GM11168 (cell line): ENCODE measurements at regions not wholly inside any gene's neighbourhood (a gene's known extent, or its start where the extent isn't known, plus 50 kb on each side); places are given as distances from the start of the nearest gene placed in this dataset.

Experiments used
- in situ Hi-C: fragments of 300-500 bp; cut with MboI; formaldehyde crosslinking; loops from one replicate; pipeline ENCODE4 v1.12.0; 2022; ENCODE audit warnings: low sequenced_read_pairs; ENCODE audit not compliant: unreplicated experiment

DNA sequence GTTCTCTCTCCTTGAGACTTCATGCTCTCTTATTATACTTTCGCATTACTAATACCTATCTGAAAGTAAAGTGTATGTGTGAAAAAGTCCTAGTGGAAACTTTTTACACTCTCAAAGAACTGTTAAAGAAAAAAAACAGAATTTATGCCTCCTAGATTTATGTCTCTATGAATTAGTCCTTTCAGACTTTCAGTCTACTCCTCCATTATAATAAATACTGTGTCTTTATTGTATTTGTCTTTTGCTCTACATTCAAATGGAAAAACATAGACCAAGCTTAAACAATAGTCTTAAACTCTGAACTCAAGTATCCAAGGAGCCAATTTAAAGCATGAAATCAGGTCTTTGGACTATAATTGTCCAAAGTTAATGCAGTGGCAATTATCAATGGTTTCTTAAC, 1449.0 kb downstream of the PLA2G4A start:
- in situ Hi-C loops = no loop called here

DNA sequence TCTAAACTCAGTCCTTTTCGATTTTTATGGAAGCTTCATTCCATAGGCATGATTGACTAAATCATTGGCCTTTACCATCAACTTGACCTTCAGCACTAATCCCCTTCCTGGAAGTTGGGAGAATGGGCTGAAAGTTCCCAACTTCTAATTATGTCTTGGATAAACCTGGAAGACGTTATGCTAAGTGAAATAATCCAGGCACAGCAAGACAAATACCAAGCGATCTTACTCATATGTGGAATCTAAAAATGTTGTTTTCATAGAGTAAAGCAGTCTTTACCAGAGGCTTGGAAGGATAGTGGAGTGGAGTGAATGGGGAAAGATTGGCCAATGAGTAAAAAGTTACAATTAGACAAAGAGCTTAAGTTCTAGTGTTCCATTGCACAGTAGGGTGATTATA, 1453.2 kb downstream of the PLA2G4A start:
- in situ Hi-C loops = no loop called here

DNA sequence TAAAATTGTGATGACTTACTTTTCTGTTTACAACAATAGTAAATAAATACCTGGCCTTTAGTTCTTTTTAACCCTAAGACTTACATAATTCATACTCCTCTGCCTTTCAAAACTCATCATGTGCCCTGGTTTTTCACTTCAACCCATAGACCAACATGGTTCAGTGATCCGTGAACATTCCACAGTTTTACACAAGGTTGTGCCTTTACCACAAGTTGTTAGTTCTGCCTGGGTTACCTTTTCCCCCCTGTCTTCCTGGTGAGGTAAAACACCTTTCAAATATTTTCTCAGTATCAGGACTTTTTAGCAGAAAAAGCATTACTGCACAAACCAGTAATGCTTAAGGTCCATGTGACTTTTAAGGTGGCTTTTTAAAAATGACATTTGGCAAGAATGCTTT, 1466.4 kb downstream of the PLA2G4A start:
- in situ Hi-C loops = no loop called here

DNA sequence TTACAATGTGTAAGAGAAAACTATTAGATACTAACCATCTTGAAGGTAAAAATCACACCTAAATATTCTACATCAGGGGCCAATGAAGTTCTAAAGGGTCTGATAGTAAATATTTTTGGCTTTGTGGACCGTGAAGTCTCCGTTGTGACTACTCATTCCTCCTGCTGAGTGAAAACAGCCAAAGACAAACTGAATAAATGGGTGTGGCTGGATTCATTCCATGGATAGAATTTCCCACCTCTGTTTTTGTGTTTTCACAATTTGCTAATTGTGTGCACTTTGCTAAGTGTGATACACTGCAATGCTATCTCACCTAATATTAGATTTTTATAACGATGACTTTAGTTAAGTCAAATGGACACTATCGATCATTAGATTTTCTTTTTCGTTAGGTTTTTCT, 1474.0 kb downstream of the PLA2G4A start:
- in situ Hi-C loops = no loop called here

DNA sequence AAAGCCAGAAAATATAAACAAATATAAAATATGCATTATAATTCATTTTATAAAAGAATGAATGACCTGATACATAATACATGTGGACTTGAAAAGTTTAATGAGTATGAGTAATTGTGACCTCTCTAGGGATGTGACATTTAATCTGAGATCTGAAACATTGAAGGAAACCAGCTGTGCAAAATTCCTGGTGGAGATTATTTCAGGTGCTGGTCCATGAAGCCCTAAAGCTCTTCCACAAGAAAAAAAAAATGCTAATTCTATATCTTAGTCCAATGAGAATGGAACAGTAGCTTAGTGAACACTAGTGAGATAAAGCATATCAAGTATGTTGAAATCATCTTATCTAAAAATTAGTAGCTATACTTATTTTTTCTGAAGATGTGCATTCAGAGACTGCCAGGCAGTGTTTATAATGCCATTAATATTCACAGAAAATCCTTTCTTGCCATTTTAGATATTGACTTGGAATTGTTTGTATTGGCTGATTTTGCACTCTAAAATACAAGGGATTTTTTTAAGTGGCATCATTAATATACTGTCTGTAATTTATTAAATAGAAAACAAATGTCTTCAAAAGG, 1485.9 kb downstream of the PLA2G4A start:
- in situ Hi-C loops = no loop called here

DNA sequence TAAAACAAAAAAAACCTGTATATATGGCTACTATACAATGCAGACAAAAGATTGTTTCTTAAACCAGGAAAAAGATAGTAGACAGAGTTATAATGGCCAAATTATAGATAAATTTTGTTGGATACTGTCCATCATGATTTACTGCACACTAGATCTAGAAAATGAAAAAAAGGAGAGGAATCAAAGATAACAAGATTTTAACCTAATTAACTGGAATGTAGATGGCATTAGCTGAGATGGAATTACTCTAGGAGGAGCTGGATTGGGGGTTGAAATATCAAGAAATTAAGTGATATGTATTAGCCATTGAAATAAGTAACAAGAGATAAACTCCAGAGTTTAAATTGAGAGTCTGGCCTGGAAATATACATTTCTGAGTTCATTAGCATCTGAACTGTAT, 1489.1 kb downstream of the PLA2G4A start:
- in situ Hi-C loops = no loop called here

DNA sequence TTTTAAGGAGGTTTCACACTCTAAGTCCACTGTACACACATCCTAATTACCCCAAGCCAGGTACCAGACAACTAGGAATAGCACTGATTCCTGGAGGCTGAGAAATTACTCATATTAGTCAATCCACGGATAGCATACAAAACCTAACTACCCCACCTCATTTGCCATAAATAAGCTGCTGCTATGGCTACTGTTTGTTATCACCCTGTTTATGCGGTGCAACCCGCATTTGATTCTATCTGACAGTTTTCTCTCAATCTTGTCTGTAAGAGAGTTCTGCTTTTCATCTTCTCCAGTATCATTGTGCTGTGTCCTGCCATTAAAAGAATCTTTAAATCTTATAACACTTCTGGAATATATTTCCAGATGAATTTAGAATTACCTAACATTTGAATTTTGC, 1496.5 kb downstream of the PLA2G4A start:
- in situ Hi-C loops = no loop called here

DNA sequence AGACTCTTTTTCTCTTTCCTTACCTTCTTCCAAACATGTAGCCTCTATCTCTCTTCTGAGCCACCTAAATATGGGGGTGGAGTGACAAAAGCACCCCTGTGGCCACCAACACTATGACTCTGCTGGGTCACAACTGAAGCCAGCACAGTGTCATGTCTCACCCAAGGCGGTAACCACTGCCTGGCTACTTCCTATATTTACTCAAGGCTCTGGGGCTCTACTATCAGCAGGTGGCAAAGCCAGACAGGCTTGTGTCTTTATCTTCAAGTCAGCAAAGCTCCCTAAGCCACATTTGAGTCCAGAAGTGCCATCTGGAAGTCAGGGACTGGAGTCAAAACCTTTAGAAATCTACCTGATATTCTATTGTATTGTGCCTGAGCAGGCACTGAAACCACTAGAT, 1515.2 kb downstream of the PLA2G4A start:
- in situ Hi-C loops = no loop called here

DNA sequence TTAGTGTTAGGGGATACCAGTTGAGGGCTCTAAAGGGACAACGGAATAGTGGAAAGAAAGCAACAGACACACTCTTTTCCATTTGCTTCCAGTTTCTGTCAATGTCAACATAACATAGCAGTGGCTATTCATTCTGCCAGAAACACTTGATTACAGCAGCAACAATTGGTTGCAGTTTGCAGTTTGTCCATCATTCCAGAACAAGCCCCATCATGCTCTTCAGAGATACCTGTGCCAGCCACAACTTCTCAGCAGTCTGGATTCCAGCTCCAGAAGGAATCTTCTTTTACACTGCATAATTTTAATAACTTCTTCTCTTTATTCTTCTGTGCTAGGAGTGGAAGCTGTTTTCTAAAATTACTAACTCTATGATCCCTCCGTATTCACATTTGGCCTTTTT, 1521.4 kb downstream of the PLA2G4A start:
- in situ Hi-C loops = no loop called here

DNA sequence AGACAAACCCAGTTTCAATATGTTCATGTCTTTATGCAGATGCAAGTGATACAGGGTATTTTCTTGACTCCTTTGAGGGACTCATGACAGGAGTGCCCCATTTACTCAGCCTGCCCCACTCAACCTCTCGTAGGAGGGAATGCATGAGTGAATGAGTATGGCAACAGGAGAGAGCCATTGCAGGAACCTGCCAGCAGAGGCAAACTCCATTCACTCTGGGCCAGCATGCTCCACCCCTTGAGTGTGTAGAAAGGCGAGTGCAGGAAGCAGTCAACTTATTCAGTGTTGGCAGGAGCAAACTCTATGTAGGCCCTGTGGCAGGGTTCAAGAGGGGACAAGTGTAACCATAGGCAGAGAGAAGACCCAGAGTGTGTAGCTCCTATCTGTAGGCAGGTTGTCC, 1526.3 kb downstream of the PLA2G4A start:
- in situ Hi-C loops = no loop called here

DNA sequence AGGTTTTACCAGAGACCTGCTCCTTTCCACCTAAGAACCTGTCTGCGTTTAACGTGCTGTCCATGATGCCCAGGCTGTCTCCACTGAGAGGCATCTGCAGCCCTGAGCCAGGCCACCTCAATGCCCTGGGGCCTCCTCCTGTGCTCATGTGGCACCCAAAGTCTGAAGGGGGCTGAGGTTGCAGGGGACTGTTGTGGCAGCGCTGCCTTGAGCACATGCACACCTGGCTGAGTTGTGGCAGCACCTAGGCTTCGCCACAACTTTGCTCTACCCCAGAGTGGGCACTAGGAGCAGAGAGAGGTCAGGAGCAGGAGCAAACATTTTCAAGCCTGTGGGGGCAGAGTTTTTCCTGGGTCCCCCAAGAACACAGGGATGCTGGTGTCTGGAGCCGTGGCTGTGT, 1527.1 kb downstream of the PLA2G4A start:
- in situ Hi-C loops = no loop called here

DNA sequence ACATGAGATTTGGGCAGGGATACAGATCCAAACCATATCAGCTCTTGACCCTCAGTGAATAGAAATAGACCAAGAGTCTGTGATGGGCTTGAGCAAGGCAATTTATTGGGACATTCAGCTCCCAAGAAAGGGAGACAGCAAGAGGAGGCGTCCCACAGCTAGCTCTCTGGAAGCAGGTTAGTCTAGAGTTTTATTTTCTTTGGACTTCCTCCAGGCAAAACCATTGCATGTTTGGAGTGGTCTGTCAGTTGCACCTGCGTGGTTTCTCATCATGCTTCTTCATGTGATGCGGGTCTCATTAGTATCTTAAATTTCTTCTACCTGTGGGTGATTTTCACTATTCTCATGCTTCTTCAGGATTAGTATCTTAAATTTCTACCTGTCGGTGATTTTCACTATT, 1530.6 kb downstream of the PLA2G4A start:
- in situ Hi-C loops = no loop called here

DNA sequence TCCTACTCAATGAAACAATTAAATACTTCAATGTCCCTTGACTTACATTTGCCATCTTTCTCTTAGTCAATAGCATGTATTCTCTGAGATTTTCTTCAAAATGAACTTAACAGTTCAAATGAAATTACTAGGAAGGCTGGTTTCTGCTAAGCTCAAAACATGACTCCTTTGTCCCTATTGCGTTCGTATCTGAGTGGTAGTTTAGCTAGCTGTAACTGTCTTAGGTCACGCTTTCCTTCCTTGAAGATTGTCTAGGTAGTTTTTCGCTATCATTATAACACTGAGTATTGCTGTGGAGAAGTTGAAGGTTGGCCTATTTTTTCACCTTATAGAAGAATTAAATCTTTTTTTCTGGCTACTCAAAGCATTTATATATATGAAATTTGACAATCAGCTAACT, 1535.2 kb downstream of the PLA2G4A start:
- in situ Hi-C loops = no loop called here

DNA sequence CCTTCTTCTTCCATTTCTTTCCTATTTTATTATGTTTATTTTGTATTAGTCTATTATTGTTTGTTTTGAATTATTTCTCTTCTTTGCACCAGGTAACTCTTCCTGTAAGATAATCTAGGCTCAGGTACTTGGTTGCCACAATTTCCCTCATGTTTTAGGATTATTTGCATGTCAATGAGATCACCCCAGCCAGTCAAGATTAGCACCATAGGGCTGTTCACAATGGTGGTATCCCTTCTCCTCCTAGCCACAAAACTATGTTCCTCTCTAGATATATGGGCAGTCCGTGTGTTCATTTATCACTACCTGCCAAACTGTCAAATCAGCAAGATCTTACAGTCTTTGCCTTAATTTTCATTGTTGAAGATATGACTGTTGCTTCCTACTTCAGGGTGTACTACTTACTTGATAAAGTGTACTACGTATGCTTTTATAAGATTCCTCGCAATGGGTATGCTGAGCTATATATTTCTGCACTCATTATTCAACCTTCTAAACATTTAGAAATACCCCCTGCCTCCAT, 1536.2 kb downstream of the PLA2G4A start:
- in situ Hi-C loops = no loop called here

DNA sequence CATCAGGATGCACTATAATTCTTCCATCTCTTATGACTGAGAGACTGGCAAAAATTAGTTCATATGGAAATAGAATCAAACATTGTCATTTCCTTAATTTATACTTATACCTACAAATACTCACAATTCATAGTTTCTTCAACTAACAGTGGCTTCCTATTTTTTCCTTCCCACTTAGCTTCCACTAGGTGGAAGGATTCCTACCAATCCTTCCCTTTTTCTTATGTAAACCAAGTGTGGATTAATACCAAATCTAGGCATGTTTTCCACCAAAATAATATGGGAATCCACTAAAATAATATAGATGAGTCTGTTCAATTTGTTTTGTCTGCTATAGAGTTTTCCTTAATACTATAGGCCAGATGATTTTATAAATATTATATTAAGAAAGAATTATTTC, 1537.1 kb downstream of the PLA2G4A start:
- in situ Hi-C loops = no loop called here

DNA sequence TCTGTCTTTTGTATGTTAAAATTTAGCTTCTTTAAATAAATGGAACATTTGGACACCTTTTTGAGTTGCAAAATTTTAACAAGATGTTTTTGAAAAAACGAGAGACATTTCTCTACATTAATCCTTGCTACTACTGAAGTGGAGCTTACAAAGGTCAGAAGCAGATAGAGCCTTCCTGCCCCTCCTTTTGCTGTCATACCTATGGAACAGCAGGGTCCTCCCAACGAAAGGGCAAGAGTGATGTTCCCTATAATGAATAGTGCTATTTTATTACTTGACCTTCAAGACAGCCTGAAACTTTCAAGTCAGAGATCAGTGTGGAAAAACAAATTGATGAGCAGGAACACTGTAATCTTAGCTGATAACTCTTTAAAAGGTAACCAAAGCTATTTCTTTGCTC, 1538.9 kb downstream of the PLA2G4A start:
- in situ Hi-C loops = no loop called here

DNA sequence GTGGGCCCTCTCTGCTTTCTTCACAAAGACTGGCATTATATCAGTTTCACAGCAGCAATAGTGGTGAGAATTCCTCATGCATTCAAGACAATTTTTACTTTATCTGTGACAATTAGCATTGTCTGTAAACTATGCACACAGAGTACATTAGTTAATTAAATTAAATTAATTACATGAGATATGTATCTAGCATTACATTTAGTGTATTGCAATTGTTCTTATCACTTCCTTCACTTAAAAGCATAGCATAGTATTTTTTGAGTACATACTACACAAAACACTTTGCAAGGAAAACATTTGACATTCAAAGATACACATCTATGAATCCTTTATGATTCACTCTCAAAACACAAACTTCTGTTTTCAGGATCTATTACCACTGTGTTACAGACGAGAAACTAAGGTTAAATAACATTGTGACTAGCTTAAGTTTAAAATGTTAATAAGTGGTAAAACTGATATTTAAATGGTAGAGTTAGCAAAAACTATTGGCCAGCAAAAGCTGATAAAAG, 1542.6 kb downstream of the PLA2G4A start:
- in situ Hi-C loops = no loop called here

DNA sequence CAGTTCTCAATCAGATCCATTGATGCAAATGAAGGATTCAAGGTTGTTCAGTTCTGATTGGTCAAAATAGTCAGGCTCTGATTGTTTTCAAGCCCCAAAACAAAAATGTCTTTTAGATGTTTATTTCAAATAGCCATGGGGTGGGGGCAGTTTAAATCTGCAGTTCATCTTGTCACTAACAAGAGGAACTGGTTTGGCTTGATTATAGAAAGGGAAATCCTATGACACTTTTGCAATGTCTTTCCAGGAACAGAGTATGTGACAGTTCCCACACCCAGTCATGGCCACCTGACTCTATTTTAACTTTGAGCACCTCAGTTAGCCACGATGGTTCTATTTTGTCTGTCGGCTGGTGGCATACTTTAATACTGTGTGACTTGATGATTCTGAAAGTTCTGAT, 1544.1 kb downstream of the PLA2G4A start:
- in situ Hi-C loops = no loop called here

DNA sequence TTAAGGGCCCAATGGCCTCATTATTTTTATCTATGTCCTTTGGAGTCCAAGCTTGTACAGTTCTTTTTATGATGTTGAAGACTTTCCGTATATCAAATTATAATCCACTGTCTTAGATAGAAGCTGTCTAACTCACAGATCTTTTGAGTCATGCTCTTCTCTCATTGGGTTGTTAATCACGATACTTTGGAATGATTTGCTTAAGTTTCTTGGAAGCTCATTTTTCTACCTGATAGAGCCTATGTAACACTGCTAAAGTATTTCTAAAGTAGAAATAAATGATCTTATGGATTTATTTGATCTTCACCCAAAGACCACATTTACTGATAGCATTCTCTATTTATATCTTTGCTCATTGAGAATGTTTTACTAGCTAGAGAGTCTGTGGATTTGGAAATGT, 1554.1 kb downstream of the PLA2G4A start:
- in situ Hi-C loops = no loop called here

DNA sequence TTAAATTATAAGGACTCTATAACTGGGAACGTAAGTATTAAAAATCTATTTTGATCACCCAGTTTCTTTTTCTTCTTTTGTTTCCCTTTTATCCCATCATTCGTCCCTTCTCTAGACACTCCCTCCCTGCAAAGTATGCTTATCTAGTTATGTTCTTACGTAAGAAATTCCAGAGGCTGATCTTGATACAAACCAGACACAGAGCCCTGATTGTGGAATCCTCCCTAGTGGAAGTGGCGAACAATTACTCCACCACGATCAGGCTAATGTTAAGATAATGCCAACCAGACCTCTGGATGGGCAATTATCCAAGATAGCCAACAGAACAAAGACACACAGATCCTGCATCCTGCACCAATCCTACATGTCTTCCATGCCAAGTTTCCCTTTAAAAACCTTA, 1557.4 kb downstream of the PLA2G4A start:
- in situ Hi-C loops = no loop called here

DNA sequence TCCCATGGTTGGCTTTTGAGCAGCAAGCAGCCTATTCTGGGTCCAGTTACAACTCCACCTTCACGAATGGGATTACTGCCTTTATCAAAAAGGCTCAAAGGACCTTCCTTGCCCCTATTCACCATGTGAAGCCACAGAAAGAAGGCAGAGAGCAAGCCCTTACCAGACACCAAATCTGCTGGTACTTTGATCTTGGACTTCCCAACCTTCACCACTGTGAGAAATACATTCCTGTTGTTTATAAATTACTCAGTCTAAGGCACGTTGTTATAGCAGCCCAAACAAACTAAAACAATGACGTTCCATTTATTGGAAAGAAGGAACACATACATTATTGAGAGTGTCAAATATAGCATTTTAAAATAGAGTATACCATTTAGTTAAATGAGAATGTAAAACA, 1557.9 kb downstream of the PLA2G4A start:
- in situ Hi-C loops = no loop called here

DNA sequence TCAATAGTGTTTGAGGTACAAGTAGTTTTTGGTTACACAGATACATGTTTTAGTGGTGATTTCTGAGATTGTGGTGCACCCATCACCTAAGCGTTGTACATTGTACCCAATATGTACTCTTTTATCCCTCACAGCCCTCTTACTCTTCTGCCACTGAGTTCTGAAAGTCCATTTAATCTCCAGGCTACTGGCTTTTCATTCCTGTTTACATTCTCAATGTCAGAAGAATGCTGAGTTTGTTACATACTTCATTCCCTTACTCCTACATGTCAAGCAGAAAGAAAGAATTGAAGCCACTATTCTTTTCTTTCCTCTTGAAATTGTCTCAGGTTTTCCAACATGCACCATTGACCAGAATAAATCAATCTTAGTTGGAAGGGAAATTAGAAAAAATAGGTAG, 1565.9 kb downstream of the PLA2G4A start:
- in situ Hi-C loops = no loop called here

DNA sequence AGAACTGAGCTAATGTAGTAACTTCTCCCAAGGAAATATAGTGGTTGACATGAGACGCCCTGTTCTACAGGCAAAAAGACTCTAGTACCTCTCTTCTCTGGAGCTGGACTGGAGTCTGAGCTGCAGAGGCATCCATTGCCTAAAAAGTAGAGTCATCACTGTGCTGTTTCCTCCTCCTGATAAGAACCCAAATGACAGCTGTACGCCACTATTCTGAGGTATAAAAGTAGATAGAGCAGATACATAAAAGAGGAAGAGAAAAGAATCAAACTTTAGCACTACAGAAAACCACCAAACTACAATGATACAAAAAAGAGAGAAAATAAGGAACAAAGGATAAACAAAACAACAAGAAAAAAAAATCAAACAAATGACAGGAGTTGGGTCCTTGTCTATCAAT, 1568.8 kb downstream of the PLA2G4A start:
- in situ Hi-C loops = no loop called here
